Mesendoderm (in vitro differentiated cells): ENCODE measurements at regions not wholly inside any gene's neighbourhood (a gene's known extent, or its start where the extent isn't known, plus 50 kb on each side); places are given as distances from the start of the nearest gene placed in this dataset.

Source experiments
- DNase-seq: peaks from one replicate; pipeline ENCODE4 v3.0.0; 2013
- H2AK5ac ChIP-seq: 2 replicates; pipeline ENCODE4 v1.6.1; 2013; ENCODE audit warnings: low read length, inconsistent platforms
- H2BK120ac ChIP-seq: 2 replicates; pipeline ENCODE4 v1.6.1; 2013; ENCODE audit warnings: low read depth, mild to moderate bottlenecking, low read length, moderate library complexity, mixed read lengths
- H2BK15ac ChIP-seq: replicated peaks from 2 replicates; pipeline ENCODE4 v1.6.1; 2013; ENCODE audit warnings: low read depth, mild to moderate bottlenecking, moderate library complexity
- H2BK5ac ChIP-seq: 2 replicates; pipeline ENCODE4 v1.6.1; 2013; ENCODE audit warnings: low read length, inconsistent platforms
- H3K18ac ChIP-seq: 2 replicates; pipeline ENCODE4 v1.6.1; 2013; ENCODE audit warnings: mild to moderate bottlenecking, low read length, mixed read lengths
- H3K23ac ChIP-seq: one replicate; pipeline ENCODE4 v1.6.1; 2013; ENCODE audit warnings: low read length
- H3K27ac ChIP-seq: 2 replicates; pipeline ENCODE4 v1.5.1; 2013; ENCODE audit warnings: low read depth, mild to moderate bottlenecking, inconsistent platforms, low read length, moderate library complexity
- H3K27me3 ChIP-seq: 2 replicates; pipeline ENCODE4 v1.6.1; 2013; ENCODE audit warnings: low read length, control low read depth, mild to moderate bottlenecking, inconsistent platforms; ENCODE audit not compliant: insufficient read depth, poor library complexity
- H3K36me3 ChIP-seq: 2 replicates; pipeline ENCODE4 v1.6.1; 2013; ENCODE audit warnings: low read length, inconsistent platforms; ENCODE audit not compliant: control insufficient read depth, insufficient read depth
- H3K4ac ChIP-seq: one replicate; pipeline ENCODE4 v1.6.1; 2013; ENCODE audit warnings: low read depth, mild to moderate bottlenecking, low read length, moderate library complexity
- H3K4me1 ChIP-seq: 2 replicates; pipeline ENCODE4 v1.6.1; 2013; ENCODE audit warnings: low read depth, low read length, inconsistent platforms; ENCODE audit not compliant: control insufficient read depth
- H3K4me2 ChIP-seq: 2 replicates; pipeline ENCODE4 v1.6.1; 2013; ENCODE audit warnings: low read length
- H3K4me3 ChIP-seq: 2 replicates; pipeline ENCODE4 v1.5.1; 2013; ENCODE audit warnings: mild to moderate bottlenecking, low read length
- H3K56ac ChIP-seq: one replicate; pipeline ENCODE4 v1.6.1; 2013; ENCODE audit warnings: low read length
- H3K79me1 ChIP-seq: 2 replicates; pipeline ENCODE4 v1.6.1; 2013; ENCODE audit warnings: low read length, inconsistent platforms
- H3K79me2 ChIP-seq: 2 replicates; pipeline ENCODE4 v1.6.1; 2013; ENCODE audit warnings: mild to moderate bottlenecking, low read length; ENCODE audit not compliant: control insufficient read depth, insufficient read depth
- H3K9ac ChIP-seq: 2 replicates; pipeline ENCODE4 v1.6.1; 2013; ENCODE audit warnings: low read length, inconsistent platforms
- H4K5ac ChIP-seq: one replicate; pipeline ENCODE4 v1.6.1; 2013; ENCODE audit warnings: low read length
- H4K8ac ChIP-seq: one replicate; pipeline ENCODE4 v1.6.1; 2013; ENCODE audit warnings: low read depth, mild to moderate bottlenecking, control low read depth, low read length, moderate library complexity
- WGBS: extraction: QIAGEN DNeasy Blood & Tissue Kit; methylation state at CpG from one replicate; pipeline ENCODE4 v1.1.7; 2013; ENCODE audit warnings: low lambda C conversion rate, missing lambda C conversion rate; ENCODE audit not compliant: insufficient coverage; ENCODE audit errors: extremely low coverage; 5-methylcytosine and 5-hydroxymethylcytosine counted together

DNA sequence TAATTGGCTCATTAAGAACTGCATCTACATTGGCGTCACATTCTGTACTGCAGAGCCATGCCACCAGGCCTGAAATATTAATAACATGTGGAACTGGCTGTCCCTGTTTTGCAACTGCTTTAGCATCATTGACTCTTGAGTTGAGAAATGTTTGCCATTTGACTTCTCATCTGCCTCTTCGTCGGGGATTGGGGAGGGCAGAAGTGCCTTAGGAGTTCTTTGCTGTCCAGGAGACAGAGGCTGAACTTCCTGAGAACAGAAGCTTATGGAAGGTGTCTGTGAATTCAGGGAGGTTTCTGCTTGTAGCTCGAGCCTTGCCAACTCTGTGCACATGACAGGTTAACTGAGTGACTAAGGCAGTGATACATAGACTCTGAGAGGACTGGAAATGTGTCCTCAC is 265.0 kb downstream of the KIF4B start:
- no peak overlapping the region for H2BK120ac ChIP-seq
- no peak overlapping the region for H2AK5ac ChIP-seq
- H3K18ac ChIP-seq: no peak overlapping the region
- no peaks in the 10 kb centered on the region for H3K79me2 ChIP-seq
- no peak overlapping the region for H3K4ac ChIP-seq
- H2BK15ac ChIP-seq: no peak overlapping the region
- no peaks in the 10 kb centered on the region for H3K36me3 ChIP-seq
- no peak for DNase-seq
- no peak overlapping the region for H3K4me2 ChIP-seq
- H3K9ac ChIP-seq: no peak overlapping the region
- no peak overlapping the region for H3K23ac ChIP-seq
- H4K8ac ChIP-seq: no peak overlapping the region
- H3K79me1 ChIP-seq: no peaks in the 10 kb centered on the region
- WGBS: no CpG with 5 or more reads among the region's 4 CpGs
- H2BK5ac ChIP-seq: no peak overlapping the region
- H3K27me3 ChIP-seq: no peaks in the 10 kb centered on the region
- H3K4me1 ChIP-seq: peaks cover 14% of the 10 kb centered on the region
- no peak overlapping the region for H3K27ac ChIP-seq
- no peak overlapping the region for H3K4me3 ChIP-seq
- H4K5ac ChIP-seq: no peak overlapping the region
- H3K56ac ChIP-seq: no peak overlapping the region

DNA sequence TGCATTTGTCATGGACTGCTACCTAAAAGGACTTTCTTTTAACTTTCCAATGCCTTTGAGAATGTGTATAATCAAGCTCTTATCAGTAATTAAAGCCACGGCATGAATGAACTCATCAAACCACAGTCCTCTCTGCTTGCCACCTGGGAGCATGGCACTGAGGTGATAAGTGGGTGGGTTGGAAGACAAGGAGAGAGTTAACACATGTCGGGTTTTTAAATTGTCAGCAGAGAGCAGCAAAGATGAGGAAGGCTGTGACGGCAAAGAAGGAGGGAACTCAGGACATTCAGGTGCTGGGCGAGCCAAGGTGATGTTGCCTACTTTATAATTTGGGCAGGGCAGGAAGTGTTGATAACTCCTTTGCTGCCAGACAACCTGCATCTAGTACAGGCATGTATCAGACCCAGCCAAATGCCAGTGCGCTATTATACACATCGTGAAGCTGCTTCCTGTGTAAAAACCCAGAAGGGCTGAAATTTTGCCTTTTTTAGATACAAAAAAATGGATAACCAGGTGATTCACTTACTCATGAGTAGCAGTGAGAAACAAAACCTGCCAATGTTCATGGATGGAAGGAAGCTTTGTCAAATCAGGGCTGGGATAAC is 269.1 kb downstream of the KIF4B start:
- Histone ChIP-seq H3K4ac (no peak overlapping the region), H2BK120ac (no peak overlapping the region)
- peak; percentile 40 for DNase-seq

DNA sequence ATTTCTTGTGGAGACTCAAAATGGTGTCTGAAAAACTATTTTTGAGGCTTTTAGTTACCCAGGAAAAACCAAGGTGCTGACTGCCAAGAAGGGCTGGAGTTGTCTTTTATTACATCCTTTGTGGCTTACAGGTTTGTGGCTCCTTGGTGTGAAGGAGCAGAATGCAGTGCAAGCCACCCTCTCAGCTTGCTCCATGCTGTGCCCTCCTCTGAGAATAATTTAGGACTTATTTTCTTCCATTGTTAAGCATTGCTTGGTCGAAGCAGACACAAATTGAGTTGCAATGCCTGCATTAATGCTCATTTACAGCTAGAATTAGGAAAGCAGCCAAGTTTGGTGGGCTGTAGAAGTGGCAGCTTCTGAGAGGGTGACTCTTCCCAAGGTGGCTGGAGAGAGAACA is 272.2 kb downstream of the KIF4B start:
- H2AK5ac ChIP-seq: no peak overlapping the region
- WGBS: no CpG with 5 or more reads among the region's 1 CpG
- no peaks in the 10 kb centered on the region for H3K79me2 ChIP-seq
- no peak overlapping the region for H3K9ac ChIP-seq
- no peaks in the 10 kb centered on the region for H3K36me3 ChIP-seq
- H3K27ac ChIP-seq: no peak overlapping the region
- no peak overlapping the region for H3K4me2 ChIP-seq
- no peak overlapping the region for H3K4ac ChIP-seq
- no peaks in the 10 kb centered on the region for H3K27me3 ChIP-seq
- H3K4me3 ChIP-seq: no peak overlapping the region
- no peaks in the 10 kb centered on the region for H3K79me1 ChIP-seq
- H2BK15ac ChIP-seq: no peak overlapping the region
- no peak overlapping the region for H3K23ac ChIP-seq
- peak; percentile 10 for DNase-seq
- H2BK120ac ChIP-seq: no peak overlapping the region
- no peak overlapping the region for H4K5ac ChIP-seq
- H2BK5ac ChIP-seq: no peak overlapping the region
- no peak overlapping the region for H3K18ac ChIP-seq
- peaks cover 5% of the 10 kb centered on the region for H3K4me1 ChIP-seq
- no peak overlapping the region for H4K8ac ChIP-seq
- no peak overlapping the region for H3K56ac ChIP-seq

More for the DNA sequence above, 269.1 kb downstream of the KIF4B start:
- no peak overlapping the region for H4K5ac ChIP-seq
- H3K79me1 ChIP-seq: no peaks in the 10 kb centered on the region
- no peak overlapping the region for H3K4me2 ChIP-seq
- no peak overlapping the region for H3K56ac ChIP-seq
- no peaks in the 10 kb centered on the region for H3K79me2 ChIP-seq
- no peak overlapping the region for H3K4me3 ChIP-seq
- H2BK15ac ChIP-seq: no peak overlapping the region
- H2BK5ac ChIP-seq: no peak overlapping the region
- no peak overlapping the region for H3K9ac ChIP-seq
- H2AK5ac ChIP-seq: no peak overlapping the region
- H3K18ac ChIP-seq: no peak overlapping the region
- no peak overlapping the region for H3K27ac ChIP-seq
- no peak overlapping the region for H4K8ac ChIP-seq
- H3K23ac ChIP-seq: no peak overlapping the region
- no peaks in the 10 kb centered on the region for H3K36me3 ChIP-seq
- no CpG with 5 or more reads among the region's 6 CpGs for WGBS
- H3K4me1 ChIP-seq: peaks cover 5% of the 10 kb centered on the region
- no peaks in the 10 kb centered on the region for H3K27me3 ChIP-seq

DNA sequence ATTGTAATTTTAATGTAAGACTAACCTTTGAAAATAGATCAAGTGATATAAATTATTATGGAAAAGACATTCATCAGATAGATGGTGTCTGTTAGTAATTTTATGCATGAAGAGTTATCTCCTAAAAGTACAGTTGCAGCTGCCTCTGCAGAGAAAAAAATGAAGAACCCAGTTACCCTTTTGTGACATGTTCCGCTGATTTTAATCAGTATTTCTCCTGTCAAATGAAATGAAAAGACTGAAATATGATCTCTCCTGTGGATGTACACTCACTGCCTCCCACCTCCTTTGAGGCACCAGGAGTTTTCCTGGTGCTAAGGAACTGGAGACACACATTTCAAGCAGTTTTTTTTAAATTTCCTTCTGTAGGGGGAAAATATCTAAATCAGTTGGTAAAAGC is 277.4 kb downstream of the KIF4B start:
- Histone ChIP-seq H3K18ac (no peak overlapping the region), H4K5ac (no peak overlapping the region), H3K56ac (no peak overlapping the region), H3K23ac (no peak overlapping the region), H3K27me3 (no peaks in the 10 kb centered on the region), H3K79me1 (no peaks in the 10 kb centered on the region), H3K9ac (no peak overlapping the region), H3K4me1 (no peaks in the 10 kb centered on the region), H3K4me2 (no peak overlapping the region), H2BK15ac (no peak overlapping the region), H4K8ac (no peak overlapping the region), H3K79me2 (no peaks in the 10 kb centered on the region), H2AK5ac (no peak overlapping the region), H2BK120ac (no peak overlapping the region), H2BK5ac (no peak overlapping the region), H3K4me3 (no peak overlapping the region), H3K27ac (no peak overlapping the region), H3K36me3 (no peaks in the 10 kb centered on the region), H3K4ac (no peak overlapping the region)
- DNase-seq: no peak
- WGBS: no CpG with 5 or more reads among the region's 1 CpG

DNA sequence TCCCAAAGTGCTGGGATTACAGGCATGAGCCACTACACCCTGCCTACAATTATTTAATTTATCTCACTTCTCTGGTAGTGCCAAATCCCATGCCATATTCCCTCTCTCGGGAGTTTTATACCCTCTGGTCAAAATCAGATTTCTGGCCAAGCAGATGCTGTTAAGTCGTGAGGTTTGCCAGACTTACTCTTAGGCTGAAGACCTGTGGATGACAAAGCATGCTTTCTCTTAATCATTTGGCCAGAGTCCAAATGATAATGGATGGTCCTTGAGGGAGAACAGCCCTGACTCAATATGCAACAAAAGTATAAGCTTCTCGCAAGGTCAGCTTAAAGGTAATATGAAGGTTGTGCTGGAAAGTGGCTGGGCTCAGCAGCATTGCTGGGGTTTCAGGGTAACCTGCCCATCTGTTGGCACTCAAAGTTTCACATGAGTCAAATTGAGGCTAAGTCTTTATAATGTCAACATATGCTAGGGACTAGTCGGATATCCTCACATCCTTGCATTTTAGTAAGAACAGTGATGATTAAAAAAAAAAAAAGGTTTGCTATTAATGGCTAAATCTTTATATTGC is 280.1 kb downstream of the KIF4B start:
- Histone ChIP-seq H3K27me3 (no peaks in the 10 kb centered on the region), H2BK120ac (no peak overlapping the region), H4K8ac (no peak overlapping the region), H3K4me2 (no peak overlapping the region), H3K18ac (no peak overlapping the region), H3K23ac (no peak overlapping the region), H2BK5ac (no peak overlapping the region), H3K36me3 (no peaks in the 10 kb centered on the region), H3K56ac (no peak overlapping the region), H3K4me3 (no peak overlapping the region), H3K4me1 (no peaks in the 10 kb centered on the region), H2AK5ac (no peak overlapping the region), H3K4ac (no peak overlapping the region), H3K27ac (no peak overlapping the region), H3K9ac (no peak overlapping the region), H3K79me2 (no peaks in the 10 kb centered on the region), H4K5ac (no peak overlapping the region), H2BK15ac (no peak overlapping the region), H3K79me1 (no peaks in the 10 kb centered on the region)
- WGBS: no CpG with 5 or more reads among the region's 4 CpGs
- no peak for DNase-seq

DNA sequence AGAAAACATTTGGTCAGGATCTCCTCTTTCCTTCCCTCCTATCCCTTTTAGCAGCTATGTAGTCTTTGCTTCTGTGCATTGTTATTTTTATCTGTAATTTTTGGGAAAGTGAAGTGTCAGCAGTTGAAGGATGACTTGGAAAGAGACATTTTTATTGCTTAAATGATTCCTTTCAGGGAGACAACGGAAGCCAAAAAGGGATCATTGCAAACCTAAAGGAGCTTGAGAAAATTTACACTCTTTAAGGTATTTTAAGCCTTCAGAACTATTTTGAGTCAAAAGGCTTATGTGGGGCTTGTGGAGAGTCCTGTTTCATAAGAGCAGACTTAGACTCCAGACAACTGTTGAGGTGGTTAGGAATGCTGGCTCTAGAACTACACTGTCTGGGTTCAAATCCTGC is 281.6 kb downstream of the KIF4B start:
- no peak overlapping the region for H2AK5ac ChIP-seq

More for the DNA sequence above, 281.6 kb downstream of the KIF4B start:
- H2BK120ac ChIP-seq: no peak overlapping the region
- H3K36me3 ChIP-seq: no peaks in the 10 kb centered on the region
- no peak overlapping the region for H3K4me2 ChIP-seq
- H4K5ac ChIP-seq: no peak overlapping the region
- H2BK15ac ChIP-seq: no peak overlapping the region
- H3K9ac ChIP-seq: no peak overlapping the region
- no peak overlapping the region for H3K4ac ChIP-seq
- H3K4me3 ChIP-seq: no peak overlapping the region
- no CpG with 5 or more reads among the region's 1 CpG for WGBS
- no peaks in the 10 kb centered on the region for H3K79me1 ChIP-seq
- no peak overlapping the region for H3K23ac ChIP-seq
- no peak overlapping the region for H3K18ac ChIP-seq
- no peak overlapping the region for H4K8ac ChIP-seq
- H3K4me1 ChIP-seq: no peaks in the 10 kb centered on the region
- H3K79me2 ChIP-seq: no peaks in the 10 kb centered on the region
- H2BK5ac ChIP-seq: no peak overlapping the region
- DNase-seq: no peak
- no peak overlapping the region for H3K27ac ChIP-seq
- H3K56ac ChIP-seq: no peak overlapping the region
- no peaks in the 10 kb centered on the region for H3K27me3 ChIP-seq
